ENCODE measurements at regions not wholly inside any gene's neighbourhood (a gene's known extent, or its start where the extent isn't known, plus 50 kb on each side); places are given as distances from the start of the nearest gene placed in this dataset.

GRCh38 chr12:13745111-13745860 lies 236.1 kb downstream of the GRIN2B start:
- no peak for DNase-seq

- DNase-seq = no peak
Measured at GRCh38 chr12:13744561-13744960, 236.8 kb downstream of the GRIN2B start.

- DNase-seq = no peak
Measured at GRCh38 chr12:13740149-13740545, 241.3 kb downstream of the GRIN2B start.

- DNase-seq = no peak
Measured at GRCh38 chr12:13735734-13736133, 245.7 kb downstream of the GRIN2B start.

GRCh38 chr12:13734584-13735152 lies 246.7 kb downstream of the GRIN2B start:
- DNase-seq = no peak

GRCh38 chr12:13727707-13728195 lies 253.7 kb downstream of the GRIN2B start:
- peak; percentile 94 for DNase-seq

- DNase-seq = no peak
Measured at GRCh38 chr12:13725049-13725448, 256.4 kb downstream of the GRIN2B start.

- no peak for DNase-seq
Measured at GRCh38 chr12:13724136-13724535, 257.3 kb downstream of the GRIN2B start.

- DNase-seq = no peak
Measured at GRCh38 chr12:13719986-13720385, 261.4 kb downstream of the GRIN2B start.

GRCh38 chr12:13718271-13718670 lies 263.1 kb downstream of the GRIN2B start:
- DNase-seq = no peak

GRCh38 chr12:13716119-13716518 lies 265.3 kb downstream of the GRIN2B start:
- no peak for DNase-seq

- DNase-seq = no peak
Measured at GRCh38 chr12:13713556-13714410, 267.6 kb downstream of the GRIN2B start.

GRCh38 chr12:13707829-13708228 lies 273.6 kb downstream of the GRIN2B start:
- no peak for DNase-seq

- DNase-seq = no peak
Measured at GRCh38 chr12:13702381-13702780, 279.0 kb downstream of the GRIN2B start.

GRCh38 chr12:13701502-13701901 lies 279.9 kb downstream of the GRIN2B start:
- DNase-seq = no peak

- no peak for DNase-seq
Measured at GRCh38 chr12:13697973-13698372, 283.4 kb downstream of the GRIN2B start.

GRCh38 chr12:13695781-13696180 lies 285.6 kb downstream of the GRIN2B start:
- no peak for DNase-seq

- DNase-seq = no peak
Measured at GRCh38 chr12:13692332-13692731, 289.1 kb downstream of the GRIN2B start.

GRCh38 chr12:13691598-13691997 lies 289.8 kb downstream of the GRIN2B start:
- DNase-seq = peak; percentile 8

GRCh38 chr12:13687633-13688032 lies 293.8 kb downstream of the GRIN2B start:
- no peak for DNase-seq

GRCh38 chr12:13686260-13686659 lies 295.1 kb downstream of the GRIN2B start:
- DNase-seq = no peak

GRCh38 chr12:13680916-13681315 lies 300.5 kb downstream of the GRIN2B start:
- no peak for DNase-seq

- no peak for DNase-seq
Measured at GRCh38 chr12:13676880-13677279, 304.5 kb downstream of the GRIN2B start.
